ENCODE measurements at regions not wholly inside any gene's neighbourhood (a gene's known extent, or its start where the extent isn't known, plus 50 kb on each side); places are given as distances from the start of the nearest gene placed in this dataset.
A peak's percentile ranks its signal among the peaks of the same experiment; 100 is the strongest.

GRCh38 chr17:77708936-77709335, 249.6 kb upstream of the TNRC6C start:
- no peaks in the 10 kb centered on the region for H3K36me3 Mint-ChIP-seq
- H3K4me3 Mint-ChIP-seq = peak overlapping the region in 1 of 4 donors; percentile 22
- no peaks in the 10 kb centered on the region for H3K4me1 Mint-ChIP-seq
- peaks cover 16% of the 10 kb centered on the region for H3K27me3 Mint-ChIP-seq
- peaks cover 8 to 15% (median 10%) of the 10 kb centered on the region in 3 donors for H3K9me3 Mint-ChIP-seq
- no peak overlapping the region for H3K27ac Mint-ChIP-seq

GRCh38 chr17:77709594-77709993, 248.9 kb upstream of the TNRC6C start:
- Mint-ChIP-seq H3K36me3 (no peaks in the 10 kb centered on the region), H3K9me3 (peaks cover 8 to 22% (median 11%) of the 10 kb centered on the region in 3 donors), H3K4me1 (no peaks in the 10 kb centered on the region), H3K27ac (no peak overlapping the region), H3K27me3 (peaks cover 16% of the 10 kb centered on the region), H3K4me3 (no peak overlapping the region)

GRCh38 chr17:77712578-77712977, 245.9 kb upstream of the TNRC6C start:
- H3K4me1 Mint-ChIP-seq = no peaks in the 10 kb centered on the region
- peaks cover 4 to 23% (median 4%) of the 10 kb centered on the region in 3 donors for H3K9me3 Mint-ChIP-seq
- H3K27me3 Mint-ChIP-seq = peaks cover 18% of the 10 kb centered on the region
- H3K36me3 Mint-ChIP-seq = peaks cover 4% of the 10 kb centered on the region
- no peak overlapping the region for H3K4me3 Mint-ChIP-seq
- H3K27ac Mint-ChIP-seq = no peak overlapping the region

- Mint-ChIP-seq H3K9me3 (peaks cover 4 to 23% (median 7%) of the 10 kb centered on the region in 3 donors), H3K27me3 (peaks cover 10% of the 10 kb centered on the region), H3K4me3 (no peak overlapping the region), H3K27ac (no peak overlapping the region), H3K4me1 (no peaks in the 10 kb centered on the region), H3K36me3 (peaks cover 4% of the 10 kb centered on the region)
Measured at GRCh38 chr17:77716289-77716926, 242.1 kb upstream of the TNRC6C start.

- H3K9me3 Mint-ChIP-seq = peaks cover 4 to 21% (median 4%) of the 10 kb centered on the region in 3 donors
- peaks cover 17% of the 10 kb centered on the region for H3K27me3 Mint-ChIP-seq
- no peak overlapping the region for H3K4me3 Mint-ChIP-seq
- H3K4me1 Mint-ChIP-seq = peaks cover 0 to 2% (median 0%) of the 10 kb centered on the region in 3 donors
- no peak overlapping the region for H3K27ac Mint-ChIP-seq
- H3K36me3 Mint-ChIP-seq = peaks cover 5% of the 10 kb centered on the region
Measured at GRCh38 chr17:77717941-77718668, 240.4 kb upstream of the TNRC6C start.

- peaks cover 21% of the 10 kb centered on the region for H3K27me3 Mint-ChIP-seq
- H3K9me3 Mint-ChIP-seq = peaks cover 4 to 18% (median 4%) of the 10 kb centered on the region in 3 donors
- no peak overlapping the region for H3K27ac Mint-ChIP-seq
- H3K4me3 Mint-ChIP-seq = no peak overlapping the region
- H3K36me3 Mint-ChIP-seq = peaks cover 5% of the 10 kb centered on the region
- peaks cover 0 to 2% (median 0%) of the 10 kb centered on the region in 3 donors for H3K4me1 Mint-ChIP-seq
Measured at GRCh38 chr17:77718669-77718961, 239.9 kb upstream of the TNRC6C start.

- peaks cover 0 to 4% (median under 1%) of the 10 kb centered on the region in 3 donors for H3K4me1 Mint-ChIP-seq
- H3K27ac Mint-ChIP-seq = no peak overlapping the region
- peaks cover 2 to 8% (median 4%) of the 10 kb centered on the region in 3 donors for H3K9me3 Mint-ChIP-seq
- peaks cover 30% of the 10 kb centered on the region for H3K27me3 Mint-ChIP-seq
- H3K4me3 Mint-ChIP-seq = no peak overlapping the region
- H3K36me3 Mint-ChIP-seq = peaks cover 7% of the 10 kb centered on the region
Measured at GRCh38 chr17:77719806-77720205, 238.7 kb upstream of the TNRC6C start.

- Mint-ChIP-seq H3K9me3 (peaks cover 0 to 3% (median 3%) of the 10 kb centered on the region in 3 donors), H3K36me3 (peaks cover 7% of the 10 kb centered on the region), H3K4me1 (peaks cover 0 to 4% (median 2%) of the 10 kb centered on the region in 3 donors), H3K27ac (no peak overlapping the region), H3K4me3 (no peak overlapping the region), H3K27me3 (peaks cover 34% of the 10 kb centered on the region)
Measured at GRCh38 chr17:77720946-77721845, 237.3 kb upstream of the TNRC6C start.

GRCh38 chr17:77721846-77722160, 236.7 kb upstream of the TNRC6C start:
- Mint-ChIP-seq H3K27ac (no peak overlapping the region), H3K9me3 (peaks cover 0 to 3% (median 0%) of the 10 kb centered on the region in 3 donors), H3K4me1 (peaks cover 0 to 4% (median 2%) of the 10 kb centered on the region in 3 donors)

GRCh38 chr17:77722366-77722765, 236.1 kb upstream of the TNRC6C start:
- Mint-ChIP-seq H3K4me1 (peaks cover 0 to 4% (median 2%) of the 10 kb centered on the region in 3 donors), H3K27ac (no peak overlapping the region), H3K9me3 (peaks cover 0 to 3% (median 0%) of the 10 kb centered on the region in 3 donors), H3K27me3 (peaks cover 31% of the 10 kb centered on the region), H3K4me3 (no peak overlapping the region), H3K36me3 (peaks cover 3% of the 10 kb centered on the region)

More at GRCh38 chr17:77721846-77722160, 236.7 kb upstream of the TNRC6C start:
- H3K36me3 Mint-ChIP-seq = peaks cover 3% of the 10 kb centered on the region
- H3K4me3 Mint-ChIP-seq = no peak overlapping the region
- peaks cover 31% of the 10 kb centered on the region for H3K27me3 Mint-ChIP-seq

- H3K4me3 Mint-ChIP-seq = no peak overlapping the region
- H3K4me1 Mint-ChIP-seq = peaks cover 0 to 4% (median 2%) of the 10 kb centered on the region in 3 donors
- peaks cover 0 to 3% (median 0%) of the 10 kb centered on the region in 3 donors for H3K9me3 Mint-ChIP-seq
- peaks cover 36% of the 10 kb centered on the region for H3K27me3 Mint-ChIP-seq
- H3K27ac Mint-ChIP-seq = no peak overlapping the region
- H3K36me3 Mint-ChIP-seq = peaks cover 3% of the 10 kb centered on the region
Measured at GRCh38 chr17:77723071-77723908, 235.2 kb upstream of the TNRC6C start.

- Mint-ChIP-seq H3K27ac (peak overlapping the region in 1 of 3 donors; percentile 30), H3K36me3 (peaks cover 3% of the 10 kb centered on the region), H3K9me3 (no peaks in the 10 kb centered on the region), H3K27me3 (peaks cover 41% of the 10 kb centered on the region), H3K4me1 (peaks cover 0 to 4% (median 2%) of the 10 kb centered on the region in 3 donors), H3K4me3 (no peak overlapping the region)
Measured at GRCh38 chr17:77723909-77724875, 234.3 kb upstream of the TNRC6C start.

- H3K9me3 Mint-ChIP-seq = no peaks in the 10 kb centered on the region
- peak overlapping the region in 1 of 4 donors; percentile 41 for H3K4me3 Mint-ChIP-seq
- peaks cover 45% of the 10 kb centered on the region for H3K27me3 Mint-ChIP-seq
- peaks cover 3% of the 10 kb centered on the region for H3K36me3 Mint-ChIP-seq
- H3K4me1 Mint-ChIP-seq = peaks cover 0 to 4% (median 2%) of the 10 kb centered on the region in 3 donors
- no peak overlapping the region for H3K27ac Mint-ChIP-seq
Measured at GRCh38 chr17:77724876-77725615, 233.5 kb upstream of the TNRC6C start.

Data from IgD-negative memory B cell (primary cell).